GM12892 (cell line): ENCODE measurements at regions not wholly inside any gene's neighbourhood (a gene's known extent, or its start where the extent isn't known, plus 50 kb on each side); places are given as distances from the start of the nearest gene placed in this dataset.

ENCODE experiments used
- POLR2A ChIP-seq: IDR thresholded peaks from 2 replicates; pipeline ENCODE4 v1.6.1; 2011; ENCODE audit warnings: low read depth, low read length, control low read depth
- POLR2AphosphoS5 ChIP-seq: IDR thresholded peaks from 2 replicates; pipeline ENCODE4 v1.6.1; 2011; ENCODE audit warnings: low read depth, low read length, control low read depth

- TF ChIP-seq POLR2A (no peak), POLR2AphosphoS5 (no peak)
These were observed 391.8 kb upstream of the CPXCR1 start for GRCh38 chrX:88355252-88355651.
